HEK293 (cell line): ENCODE measurements at regions not wholly inside any gene's neighbourhood (a gene's known extent, or its start where the extent isn't known, plus 50 kb on each side); places are given as distances from the start of the nearest gene placed in this dataset.

ENCODE experiments used
- ATF2 ChIP-seq: fragments of 450-650 bp; formaldehyde crosslinking; IDR thresholded peaks from 2 replicates; pipeline ENCODE4 v1.5.1; 2016; ENCODE audit warnings: missing biosample characterization, missing genetic modification characterization, low read depth
- CTCF ChIP-seq: fragments of 450-650 bp; formaldehyde crosslinking; IDR thresholded peaks from 2 replicates; pipeline ENCODE4 v1.5.1; 2016; ENCODE audit warnings: missing biosample characterization, missing genetic modification characterization
- HIC1 ChIP-seq: fragments of 450-650 bp; formaldehyde crosslinking; IDR thresholded peaks from 2 replicates; pipeline ENCODE4 v1.5.1; 2016; ENCODE audit warnings: missing biosample characterization, missing genetic modification characterization
- MZF1 ChIP-seq: fragments of 450-650 bp; formaldehyde crosslinking; IDR thresholded peaks from 2 replicates; pipeline ENCODE4 v1.5.1; 2017; ENCODE audit warnings: missing biosample characterization, missing genetic modification characterization, borderline replicate concordance
- YY1 ChIP-seq: fragments of 450-650 bp; formaldehyde crosslinking; IDR thresholded peaks from 2 replicates; pipeline ENCODE4 v1.5.1; 2018; ENCODE audit warnings: missing biosample characterization, missing genetic modification characterization
- ZBTB1 ChIP-seq: fragments of 450-650 bp; formaldehyde crosslinking; IDR thresholded peaks from 2 replicates; pipeline ENCODE4 v1.5.1; 2016; ENCODE audit warnings: missing biosample characterization, missing genetic modification characterization
- ZIC2 ChIP-seq: fragments of 450-650 bp; formaldehyde crosslinking; IDR thresholded peaks from 2 replicates; pipeline ENCODE4 v1.5.1; 2016; ENCODE audit warnings: missing biosample characterization, missing genetic modification characterization
- ZNF132 ChIP-seq: fragments of 450-650 bp; formaldehyde crosslinking; IDR thresholded peaks from 2 replicates; pipeline ENCODE4 v1.5.1; 2017; ENCODE audit warnings: missing biosample characterization, missing genetic modification characterization, borderline replicate concordance
- ZNF146 ChIP-seq: fragments of 450-650 bp; formaldehyde crosslinking; IDR thresholded peaks from 2 replicates; pipeline ENCODE4 v1.5.1; 2016; ENCODE audit warnings: missing biosample characterization, missing genetic modification characterization
- ZNF792 ChIP-seq: fragments of 450-650 bp; formaldehyde crosslinking; IDR thresholded peaks from 2 replicates; pipeline ENCODE4 v1.5.1; 2016; ENCODE audit warnings: missing biosample characterization, missing genetic modification characterization
- TF ChIP-seq, protein P1 (sequence below): fragments of 450-650 bp; formaldehyde crosslinking; IDR thresholded peaks from 2 replicates; pipeline ENCODE4 v1.5.1; 2016; ENCODE audit warnings: missing biosample characterization, missing genetic modification characterization
- TF ChIP-seq, protein P2 (sequence below): fragments of 450-650 bp; formaldehyde crosslinking; IDR thresholded peaks from 2 replicates; pipeline ENCODE4 v1.5.1; 2017; ENCODE audit warnings: missing biosample characterization, missing genetic modification characterization
- TF ChIP-seq, protein P3 (sequence below): fragments of 450-650 bp; formaldehyde crosslinking; IDR thresholded peaks from 2 replicates; pipeline ENCODE4 v1.5.1; 2016; ENCODE audit warnings: missing biosample characterization, missing genetic modification characterization

DNA sequence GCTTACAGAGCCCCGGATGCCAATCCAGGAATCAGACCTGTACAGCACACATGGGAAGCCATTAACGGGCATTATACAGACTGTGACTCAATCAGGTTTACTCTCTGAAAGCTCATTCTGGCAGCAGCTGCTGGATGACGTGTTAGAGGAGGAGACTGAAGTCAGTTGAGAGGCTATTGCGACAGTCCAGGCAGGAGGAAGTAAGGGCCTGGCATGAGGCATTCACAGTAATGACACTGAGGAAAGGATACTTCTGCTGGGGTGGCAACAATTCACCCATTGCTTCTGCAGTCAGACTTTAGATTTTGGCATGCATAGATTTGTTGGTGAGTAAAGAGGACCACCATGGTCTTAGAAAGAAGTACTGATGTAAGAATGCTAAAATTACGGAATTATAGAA is 151.0 kb upstream of the HEY2 start:
- no peak for TF ChIP-seq CTCF
- no peak for TF ChIP-seq YY1 (tag by site-specific recombination)
- TF ChIP-seq, protein P1, sequence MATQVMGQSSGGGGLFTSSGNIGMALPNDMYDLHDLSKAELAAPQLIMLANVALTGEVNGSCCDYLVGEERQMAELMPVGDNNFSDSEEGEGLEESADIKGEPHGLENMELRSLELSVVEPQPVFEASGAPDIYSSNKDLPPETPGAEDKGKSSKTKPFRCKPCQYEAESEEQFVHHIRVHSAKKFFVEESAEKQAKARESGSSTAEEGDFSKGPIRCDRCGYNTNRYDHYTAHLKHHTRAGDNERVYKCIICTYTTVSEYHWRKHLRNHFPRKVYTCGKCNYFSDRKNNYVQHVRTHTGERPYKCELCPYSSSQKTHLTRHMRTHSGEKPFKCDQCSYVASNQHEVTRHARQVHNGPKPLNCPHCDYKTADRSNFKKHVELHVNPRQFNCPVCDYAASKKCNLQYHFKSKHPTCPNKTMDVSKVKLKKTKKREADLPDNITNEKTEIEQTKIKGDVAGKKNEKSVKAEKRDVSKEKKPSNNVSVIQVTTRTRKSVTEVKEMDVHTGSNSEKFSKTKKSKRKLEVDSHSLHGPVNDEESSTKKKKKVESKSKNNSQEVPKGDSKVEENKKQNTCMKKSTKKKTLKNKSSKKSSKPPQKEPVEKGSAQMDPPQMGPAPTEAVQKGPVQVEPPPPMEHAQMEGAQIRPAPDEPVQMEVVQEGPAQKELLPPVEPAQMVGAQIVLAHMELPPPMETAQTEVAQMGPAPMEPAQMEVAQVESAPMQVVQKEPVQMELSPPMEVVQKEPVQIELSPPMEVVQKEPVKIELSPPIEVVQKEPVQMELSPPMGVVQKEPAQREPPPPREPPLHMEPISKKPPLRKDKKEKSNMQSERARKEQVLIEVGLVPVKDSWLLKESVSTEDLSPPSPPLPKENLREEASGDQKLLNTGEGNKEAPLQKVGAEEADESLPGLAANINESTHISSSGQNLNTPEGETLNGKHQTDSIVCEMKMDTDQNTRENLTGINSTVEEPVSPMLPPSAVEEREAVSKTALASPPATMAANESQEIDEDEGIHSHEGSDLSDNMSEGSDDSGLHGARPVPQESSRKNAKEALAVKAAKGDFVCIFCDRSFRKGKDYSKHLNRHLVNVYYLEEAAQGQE, result no peak
- no peak for TF ChIP-seq ZNF132
- no peak for TF ChIP-seq ATF2 (tag by site-specific recombination)
- no peak for TF ChIP-seq ZIC2 (tag by site-specific recombination)
- no peak for TF ChIP-seq MZF1 (tag by site-specific recombination)
- TF ChIP-seq HIC1 (tag by site-specific recombination), result no peak
- no peak for TF ChIP-seq ZNF146 (tag by site-specific recombination)
- TF ChIP-seq, protein P2, sequence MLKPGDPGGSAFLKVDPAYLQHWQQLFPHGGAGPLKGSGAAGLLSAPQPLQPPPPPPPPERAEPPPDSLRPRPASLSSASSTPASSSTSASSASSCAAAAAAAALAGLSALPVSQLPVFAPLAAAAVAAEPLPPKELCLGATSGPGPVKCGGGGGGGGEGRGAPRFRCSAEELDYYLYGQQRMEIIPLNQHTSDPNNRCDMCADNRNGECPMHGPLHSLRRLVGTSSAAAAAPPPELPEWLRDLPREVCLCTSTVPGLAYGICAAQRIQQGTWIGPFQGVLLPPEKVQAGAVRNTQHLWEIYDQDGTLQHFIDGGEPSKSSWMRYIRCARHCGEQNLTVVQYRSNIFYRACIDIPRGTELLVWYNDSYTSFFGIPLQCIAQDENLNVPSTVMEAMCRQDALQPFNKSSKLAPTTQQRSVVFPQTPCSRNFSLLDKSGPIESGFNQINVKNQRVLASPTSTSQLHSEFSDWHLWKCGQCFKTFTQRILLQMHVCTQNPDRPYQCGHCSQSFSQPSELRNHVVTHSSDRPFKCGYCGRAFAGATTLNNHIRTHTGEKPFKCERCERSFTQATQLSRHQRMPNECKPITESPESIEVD (tag by site-specific recombination), result no peak
- TF ChIP-seq, protein P3, sequence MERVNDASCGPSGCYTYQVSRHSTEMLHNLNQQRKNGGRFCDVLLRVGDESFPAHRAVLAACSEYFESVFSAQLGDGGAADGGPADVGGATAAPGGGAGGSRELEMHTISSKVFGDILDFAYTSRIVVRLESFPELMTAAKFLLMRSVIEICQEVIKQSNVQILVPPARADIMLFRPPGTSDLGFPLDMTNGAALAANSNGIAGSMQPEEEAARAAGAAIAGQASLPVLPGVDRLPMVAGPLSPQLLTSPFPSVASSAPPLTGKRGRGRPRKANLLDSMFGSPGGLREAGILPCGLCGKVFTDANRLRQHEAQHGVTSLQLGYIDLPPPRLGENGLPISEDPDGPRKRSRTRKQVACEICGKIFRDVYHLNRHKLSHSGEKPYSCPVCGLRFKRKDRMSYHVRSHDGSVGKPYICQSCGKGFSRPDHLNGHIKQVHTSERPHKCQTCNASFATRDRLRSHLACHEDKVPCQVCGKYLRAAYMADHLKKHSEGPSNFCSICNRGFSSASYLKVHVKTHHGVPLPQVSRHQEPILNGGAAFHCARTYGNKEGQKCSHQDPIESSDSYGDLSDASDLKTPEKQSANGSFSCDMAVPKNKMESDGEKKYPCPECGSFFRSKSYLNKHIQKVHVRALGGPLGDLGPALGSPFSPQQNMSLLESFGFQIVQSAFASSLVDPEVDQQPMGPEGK (tag by site-specific recombination), result no peak
- TF ChIP-seq ZNF792 (tag by site-specific recombination), result no peak
- no peak for TF ChIP-seq ZBTB1 (tag by site-specific recombination)
